PC-3 (cell line): ENCODE measurements at regions not wholly inside any gene's neighbourhood (a gene's known extent, or its start where the extent isn't known, plus 50 kb on each side); places are given as distances from the start of the nearest gene placed in this dataset.

Experiments
- CTCF ChIP-seq: fragments of 300-600 bp; sonication (generic); conservative IDR thresholded peaks from 2 replicates; pipeline ENCODE4 v1.5.1; 2017; ENCODE audit warnings: antibody characterized with exemption, low read depth, mild to moderate bottlenecking, low read length
- EZH2 ChIP-seq: fragments of 300-600 bp; sonication (generic); IDR thresholded peaks from one replicate; pipeline ENCODE4 v1.6.1; 2017; ENCODE audit warnings: antibody characterized with exemption, mild to moderate bottlenecking, low read length; ENCODE audit not compliant: unreplicated experiment
- EZH2phosphoT487 ChIP-seq: fragments of 300-600 bp; sonication (generic); IDR thresholded peaks from 2 replicates; pipeline ENCODE4 v1.6.1; 2018; ENCODE audit warnings: mild to moderate bottlenecking, antibody characterized with exemption, low read length, borderline replicate concordance

GRCh38 chr7:16951483-16952080, 69.8 kb upstream of the AGR3 start:
- TF ChIP-seq EZH2 (no peak), CTCF (no peak), EZH2phosphoT487 (no peak)
